NCI-H69 (cell line): ENCODE measurements at regions not wholly inside any gene's neighbourhood (a gene's known extent, or its start where the extent isn't known, plus 50 kb on each side); places are given as distances from the start of the nearest gene placed in this dataset.
A peak's percentile ranks its signal among the peaks of the same experiment; 100 is the strongest.
"Not testable (repeated sequence)": the region's sequence is repeated elsewhere in the genome, so short reads cannot be mapped to it uniquely, and the experiment has no call there.

Experiments
- DNase-seq: peaks from one replicate; lab custom pipeline; 2025; lab: John Stamatoyannopoulos, UW

GRCh38 chr2:7377916-7378569, 460.8 kb downstream of the RNF144A start:
- DNase-seq, result peak; percentile 83

DNA sequence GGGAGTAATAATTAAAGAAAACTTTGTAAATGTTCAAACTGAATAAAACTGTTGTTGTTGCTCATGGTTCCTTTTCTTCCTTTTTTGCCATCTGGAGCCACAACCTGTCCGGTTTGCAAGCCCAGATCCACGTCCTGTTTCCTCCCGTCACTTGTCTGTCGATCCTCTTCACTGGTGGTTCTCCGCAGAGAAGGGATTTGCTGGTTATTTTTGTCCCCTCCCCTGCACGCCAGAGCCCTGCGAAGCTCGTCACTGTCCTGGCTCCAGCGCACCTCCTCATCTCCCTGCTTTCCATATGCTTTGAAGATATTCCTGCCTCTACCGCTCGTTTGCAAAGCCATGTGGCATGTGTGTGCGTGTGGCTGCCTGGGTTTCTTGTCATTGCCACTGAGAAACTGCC, 461.4 kb downstream of the RNF144A start:
- DNase-seq, result no peak

DNA sequence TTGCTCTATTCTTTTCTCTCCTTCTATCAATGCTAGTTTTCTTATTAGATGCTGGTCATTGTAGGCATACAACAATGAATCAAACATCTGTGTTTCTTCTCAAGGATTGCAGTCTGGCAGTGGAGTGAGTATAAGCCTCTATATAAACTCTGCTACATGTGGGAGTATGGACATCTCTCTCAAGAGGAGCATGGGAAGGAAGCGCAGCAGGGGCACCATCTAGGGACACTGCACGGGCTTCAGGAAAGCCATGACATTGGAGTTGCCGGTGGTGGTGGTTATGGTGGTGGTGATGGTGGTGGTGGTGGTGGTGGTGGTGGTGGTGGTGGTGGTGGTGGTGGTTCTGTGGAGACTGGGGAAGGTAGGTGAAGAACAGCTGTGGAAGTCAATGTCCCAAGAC, 462.6 kb downstream of the RNF144A start:
- no peak for DNase-seq

GRCh38 chr2:7384773-7385349, 467.6 kb downstream of the RNF144A start:
- no peak for DNase-seq

DNA sequence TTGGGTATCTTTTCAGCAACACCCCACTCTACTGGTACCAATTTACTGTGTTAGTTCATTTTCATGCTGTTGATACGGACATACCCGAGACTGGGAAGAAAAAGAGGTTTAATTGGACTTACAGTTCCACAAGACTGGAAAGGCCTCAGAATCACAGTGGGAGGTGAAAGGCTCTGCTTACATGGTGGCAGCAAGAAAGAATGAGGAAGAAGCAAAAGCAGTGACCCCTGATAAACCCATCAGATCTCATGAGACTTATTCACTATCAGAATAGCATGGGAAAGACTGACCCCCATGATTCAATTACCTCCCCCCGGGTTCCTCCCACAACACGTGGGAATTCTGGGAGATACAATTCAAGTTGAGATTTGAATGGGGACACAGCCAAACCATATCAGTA, 473.1 kb downstream of the RNF144A start:
- DNase-seq, result not testable (repeated sequence)

DNA sequence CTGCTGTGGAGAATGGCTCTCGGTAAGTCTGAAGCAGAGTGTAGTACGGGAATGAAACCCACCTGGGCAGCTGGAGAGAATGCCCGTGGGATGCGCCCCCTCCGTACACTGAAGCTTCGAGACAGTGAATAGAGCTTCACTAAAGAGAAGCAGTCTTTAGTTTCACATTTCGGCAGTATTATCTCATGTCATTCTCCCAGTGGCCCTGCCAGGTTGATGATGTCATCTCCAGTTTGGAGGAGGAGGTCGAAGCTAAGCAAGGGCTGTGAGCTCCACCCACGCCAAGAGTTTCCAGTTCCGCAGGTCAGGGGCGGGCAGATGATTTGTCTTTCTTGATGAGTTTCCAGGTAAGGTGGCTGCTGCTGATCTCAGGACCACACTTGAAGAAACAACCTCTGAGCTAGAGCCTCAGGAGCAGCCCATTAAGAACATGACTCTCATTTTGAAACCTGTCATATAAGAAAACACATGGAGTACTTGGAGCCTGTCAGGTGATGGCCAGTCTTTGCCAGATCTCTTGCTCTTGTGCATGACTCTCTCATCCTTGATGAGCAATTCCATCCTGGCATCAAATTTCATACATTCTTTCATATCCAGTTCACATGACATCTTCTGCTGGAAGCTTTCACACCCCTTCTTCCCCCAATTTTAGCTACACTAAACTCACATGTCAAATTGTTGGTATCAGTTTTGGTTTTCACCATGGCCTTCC, 475.0 kb downstream of the RNF144A start:
- DNase-seq, result peak; percentile 59

DNA sequence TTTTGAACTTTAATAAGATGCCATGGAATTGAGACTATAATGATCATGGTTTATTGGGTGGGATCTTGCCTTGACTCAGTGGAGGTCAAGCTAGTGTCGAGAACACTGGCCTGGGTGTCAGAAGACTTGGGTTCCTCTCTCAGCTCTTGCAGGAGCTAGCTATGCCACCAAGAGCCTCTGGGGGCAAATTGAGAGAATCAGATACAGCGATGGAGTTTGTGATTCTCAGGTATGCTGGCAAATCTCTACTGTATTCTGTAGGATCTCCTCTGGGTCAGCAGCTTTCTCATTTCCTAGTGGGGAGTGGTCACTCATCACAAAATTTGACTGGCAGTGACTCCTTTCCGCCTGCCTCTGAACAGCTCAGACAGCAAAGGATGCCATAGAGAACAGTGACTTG, 477.0 kb downstream of the RNF144A start:
- no peak for DNase-seq

DNA sequence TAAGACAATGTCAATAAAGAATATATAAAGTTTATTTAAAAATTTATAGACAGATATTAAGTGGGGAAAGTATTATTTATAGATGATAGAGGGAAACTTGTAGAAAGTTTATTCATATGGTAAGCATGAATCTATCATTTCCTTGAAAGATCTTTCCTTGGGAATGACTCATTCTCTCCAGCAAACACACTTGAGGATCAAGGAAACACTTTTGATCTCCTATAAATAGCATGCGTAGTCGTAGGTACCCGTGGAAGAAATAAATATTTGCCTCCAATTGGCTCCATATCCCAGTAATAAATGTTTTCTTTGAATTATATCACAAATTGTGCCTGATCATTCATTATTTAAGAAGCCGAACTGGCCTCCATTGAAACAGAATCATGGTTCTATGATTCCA, 483.4 kb downstream of the RNF144A start:
- no peak for DNase-seq

DNA sequence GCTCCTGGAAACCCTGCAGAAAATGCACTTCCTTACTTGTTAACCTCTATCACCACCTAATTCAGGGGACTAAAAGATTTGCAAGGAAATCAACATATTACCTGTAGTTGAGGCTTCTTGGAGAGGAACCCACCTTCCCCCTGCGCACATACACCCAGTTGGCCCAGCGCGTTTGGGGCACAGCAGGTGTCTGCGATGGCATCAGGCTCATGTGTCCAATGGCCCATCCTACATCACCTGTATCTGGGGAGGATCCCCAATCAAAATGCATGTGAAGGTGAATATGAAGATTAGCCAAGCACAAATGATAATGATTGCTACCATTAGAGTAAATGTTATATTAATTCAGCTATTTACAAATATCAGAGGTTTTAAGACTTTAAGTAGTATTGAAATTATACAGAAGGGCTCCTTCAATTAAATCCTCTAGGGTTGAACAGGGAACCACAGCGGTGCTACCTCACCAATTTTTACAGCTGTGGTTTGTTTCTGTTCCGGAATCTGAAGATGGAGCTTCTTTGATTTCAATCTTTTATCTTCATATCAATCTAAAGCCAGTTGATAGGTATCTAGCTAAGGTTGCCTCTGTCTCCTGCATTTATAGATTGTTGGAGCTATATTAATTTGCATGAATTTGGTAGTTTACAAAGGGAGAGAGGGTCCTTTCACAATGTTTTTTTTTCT, 486.0 kb downstream of the RNF144A start:
- DNase-seq, result no peak

- no peak for DNase-seq
Observed at GRCh38 chr2:7405861-7406715, 488.9 kb downstream of the RNF144A start.

GRCh38 chr2:7407001-7407400, 489.8 kb downstream of the RNF144A start:
- DNase-seq, result no peak

DNA sequence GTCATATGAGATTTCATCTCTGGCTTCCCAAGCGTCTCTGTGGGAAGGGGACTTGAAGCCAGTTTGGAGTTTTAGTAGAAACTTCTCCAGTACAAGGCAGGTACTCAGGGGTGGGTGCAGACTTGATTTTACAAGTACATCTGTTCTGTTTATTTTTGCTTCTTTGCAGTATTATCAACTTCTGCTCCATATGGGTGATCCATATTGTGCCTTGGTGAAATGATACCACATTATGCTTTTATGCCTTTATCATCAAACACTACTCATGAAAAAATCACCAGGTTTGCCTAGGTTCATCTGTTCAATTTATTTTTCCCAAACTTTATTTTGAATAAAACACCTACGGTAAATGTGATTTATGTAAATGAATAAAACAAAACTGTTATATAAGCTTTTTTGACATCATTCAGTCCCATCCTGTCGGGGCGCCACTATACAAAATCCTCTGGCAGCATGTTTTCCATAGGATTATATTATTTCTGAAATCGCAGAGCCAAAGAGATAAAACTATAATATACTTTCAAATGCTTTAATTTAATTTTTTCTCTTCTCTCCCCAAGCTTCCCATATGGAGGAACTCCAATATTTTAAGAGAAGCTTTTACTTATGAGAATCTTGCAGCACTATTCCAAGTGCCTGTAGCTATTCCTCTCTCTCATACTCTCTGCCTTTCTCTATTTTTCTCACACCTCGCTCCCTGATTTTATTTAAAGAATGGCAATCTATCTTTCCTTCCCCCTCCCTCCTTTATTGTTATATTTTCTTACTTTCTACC, 490.9 kb downstream of the RNF144A start:
- DNase-seq, result no peak

GRCh38 chr2:7411691-7412090, 494.5 kb downstream of the RNF144A start:
- no peak for DNase-seq

GRCh38 chr2:7417845-7418742, 500.9 kb downstream of the RNF144A start:
- DNase-seq, result no peak

GRCh38 chr2:7419186-7419585, 502.0 kb downstream of the RNF144A start:
- no peak for DNase-seq

DNA sequence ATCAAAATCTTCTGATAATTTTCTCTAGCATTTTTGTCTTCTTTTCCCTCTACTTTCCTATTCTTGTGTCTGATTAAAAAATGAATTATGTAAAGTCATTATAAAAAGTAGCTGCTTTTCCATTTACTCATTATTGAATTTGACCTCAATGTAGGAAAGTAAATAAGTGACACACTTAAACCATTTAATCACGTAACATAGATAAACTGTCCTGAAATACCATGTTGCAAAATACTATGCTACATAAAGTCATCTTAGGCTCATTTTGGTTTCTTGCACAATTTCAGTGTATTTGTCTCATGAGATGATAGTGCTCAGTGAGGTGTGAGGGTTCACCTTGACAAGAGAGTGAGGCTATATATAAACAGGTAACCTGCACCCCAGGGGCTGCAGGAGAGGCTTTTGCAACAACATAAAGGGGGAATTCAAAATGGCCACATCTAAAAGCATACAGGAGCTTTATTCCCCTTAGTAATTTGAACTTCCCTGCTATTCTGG, 502.7 kb downstream of the RNF144A start:
- no peak for DNase-seq

GRCh38 chr2:7420530-7420929, 503.3 kb downstream of the RNF144A start:
- DNase-seq, result no peak

DNA sequence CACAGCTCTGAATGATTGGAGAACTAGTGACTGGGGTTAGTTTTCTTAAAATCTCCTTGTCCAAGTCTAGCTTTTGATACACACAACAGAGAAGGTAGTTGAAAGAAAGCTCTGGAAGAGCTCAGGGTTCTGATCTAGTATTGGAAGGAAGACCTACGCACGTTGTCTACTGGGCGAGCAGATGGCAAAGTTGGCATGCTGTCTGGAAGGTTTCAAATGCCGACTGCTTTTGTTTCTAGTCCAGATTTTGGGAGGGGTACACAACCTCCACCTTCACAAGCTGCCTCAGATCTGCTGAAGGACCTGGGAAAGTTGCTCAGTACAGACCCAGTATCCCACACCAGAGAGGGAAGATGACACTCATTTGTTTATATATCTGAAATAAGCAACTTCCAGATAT, 507.3 kb downstream of the RNF144A start:
- no peak for DNase-seq

GRCh38 chr2:7427293-7428060, 510.3 kb downstream of the RNF144A start:
- peak; percentile 78 for DNase-seq
